GM18519 (cell line): ENCODE measurements at regions not wholly inside any gene's neighbourhood (a gene's known extent, or its start where the extent isn't known, plus 50 kb on each side); places are given as distances from the start of the nearest gene placed in this dataset.

ENCODE experiments used
- ATAC-seq: cut with Tn5 transposase; IDR thresholded peaks from one replicate; pipeline ENCODE4 v1.9.1; 2021; ENCODE audit warnings: mild to moderate bottlenecking, moderate library complexity; ENCODE audit not compliant: unreplicated experiment, low FRiP score

GRCh38 chr5:106956187-106956586 is 714.5 kb downstream of the EFNA5 start:
- no peak for ATAC-seq

GRCh38 chr5:106940986-106941385 is 729.8 kb downstream of the EFNA5 start:
- ATAC-seq, result no peak

- ATAC-seq, result no peak
Measured at GRCh38 chr5:106940301-106940846, 730.4 kb downstream of the EFNA5 start.

GRCh38 chr5:106923409-106923808 is 747.3 kb downstream of the EFNA5 start:
- ATAC-seq, result no peak

- ATAC-seq, result no peak
Measured at GRCh38 chr5:106921567-106921966, 749.2 kb downstream of the EFNA5 start.

- no peak for ATAC-seq
Measured at GRCh38 chr5:106910486-106910885, 760.3 kb downstream of the EFNA5 start.

- ATAC-seq, result no peak
Measured at GRCh38 chr5:106909716-106910115, 761.0 kb downstream of the EFNA5 start.

- ATAC-seq, result no peak
Measured at GRCh38 chr5:106907979-106908378, 762.8 kb downstream of the EFNA5 start.

- ATAC-seq, result no peak
Measured at GRCh38 chr5:106906199-106906598, 764.5 kb downstream of the EFNA5 start.

GRCh38 chr5:106894964-106895363 is 775.8 kb downstream of the EFNA5 start:
- ATAC-seq, result no peak

- no peak for ATAC-seq
Measured at GRCh38 chr5:106882035-106882434, 788.7 kb downstream of the EFNA5 start.

- ATAC-seq, result no peak
Measured at GRCh38 chr5:106880656-106881055, 790.1 kb downstream of the EFNA5 start.

GRCh38 chr5:106877881-106878280 is 792.9 kb downstream of the EFNA5 start:
- no peak for ATAC-seq

- no peak for ATAC-seq
Measured at GRCh38 chr5:106876665-106877194, 794.0 kb downstream of the EFNA5 start.

GRCh38 chr5:106876298-106876622 is 794.5 kb downstream of the EFNA5 start:
- no peak for ATAC-seq

GRCh38 chr5:106875591-106876297 is 795.0 kb downstream of the EFNA5 start:
- ATAC-seq, result peak; percentile 88

- no peak for ATAC-seq
Measured at GRCh38 chr5:106874974-106875373, 795.8 kb downstream of the EFNA5 start.

GRCh38 chr5:106874531-106874930 is 796.2 kb downstream of the EFNA5 start:
- ATAC-seq, result no peak

- ATAC-seq, result no peak
Measured at GRCh38 chr5:106873568-106873967, 797.2 kb downstream of the EFNA5 start.

GRCh38 chr5:106865279-106865678 is 805.5 kb downstream of the EFNA5 start:
- no peak for ATAC-seq

- no peak for ATAC-seq
Measured at GRCh38 chr5:106862450-106863193, 808.1 kb downstream of the EFNA5 start.
